H1 (cell line): ENCODE measurements at regions not wholly inside any gene's neighbourhood (a gene's known extent, or its start where the extent isn't known, plus 50 kb on each side); places are given as distances from the start of the nearest gene placed in this dataset.

Experiments used
- CTCF ChIA-PET: fragments of 300-600 bp; sonication (Branson Sonifier 250); formaldehyde crosslinking; loops from one replicate; lab custom pipeline; 2021; ENCODE audit not compliant: partially characterized antibody; lab: Charles Lee
- POLR2A ChIA-PET: fragments of 300-600 bp; sonication (Branson Sonifier 250); formaldehyde crosslinking; loops from one replicate; lab custom pipeline; 2021; ENCODE audit warnings: inconsistent platforms; ENCODE audit not compliant: partially characterized antibody; lab: Charles Lee
- DNase-seq, 2 experiments: peaks; one replicate each; pipeline versions ENCODE4 v3.0.0 to v3.0.0-alpha.2; 2010 to 2022; ENCODE audit warnings: low spot score in 2 of 2, low read depth in 1 of 2, mixed read lengths in 1 of 2
- FAIRE-seq: peaks from 2 replicates; lab custom pipeline; 2011; peaks lifted over from hg19 to GRCh38; lab: Jason Lieb, UNC
- H2AFZ ChIP-seq: 2 replicates; pipeline ENCODE4 v1.8.1; 2012; ENCODE audit warnings: low read length, inconsistent platforms
- H2AK5ac ChIP-seq: 2 replicates; pipeline ENCODE4 v1.6.1; 2013; ENCODE audit warnings: low read depth, low read length
- H2BK120ac ChIP-seq: replicated peaks from 2 replicates; pipeline ENCODE3; 2013; ENCODE audit warnings: low read depth, low read length, inconsistent platforms
- H2BK12ac ChIP-seq: 2 replicates; pipeline ENCODE4 v1.6.1; 2013; ENCODE audit warnings: low read depth, low read length
- H2BK15ac ChIP-seq: 2 replicates; pipeline ENCODE4 v1.6.1; 2013; ENCODE audit warnings: low read length
- H2BK20ac ChIP-seq: 2 replicates; pipeline ENCODE4 v1.6.1; 2013; ENCODE audit warnings: low read length
- H2BK5ac ChIP-seq: 2 replicates; pipeline ENCODE4 v1.6.1; 2013; ENCODE audit warnings: low read depth, low read length
- H3K14ac ChIP-seq: 2 replicates; pipeline ENCODE4 v1.6.1; 2013; ENCODE audit warnings: inconsistent platforms; ENCODE audit not compliant: insufficient read length
- H3K18ac ChIP-seq: 2 replicates; pipeline ENCODE4 v1.6.1; 2013; ENCODE audit warnings: low read length; ENCODE audit errors: extremely low read depth
- H3K23ac ChIP-seq: 2 replicates; pipeline ENCODE4 v1.6.1; 2013; ENCODE audit warnings: inconsistent platforms; ENCODE audit not compliant: insufficient read length
- H3K23me2 ChIP-seq: 2 replicates; pipeline ENCODE4 v1.6.1; 2013; ENCODE audit warnings: low read depth, low read length
- H3K27ac ChIP-seq: 2 replicates; pipeline ENCODE4 v1.6.1; 2011; ENCODE audit warnings: low read depth, low read length, inconsistent platforms
- H3K27me3 ChIP-seq, 4 experiments: replicated peaks in 1 of 4; 1 replicate in 1 of 4; 2 replicates in 3 of 4; pipeline versions ENCODE4 v1.6.1 to v1.8.1; 2011 to 2013; ENCODE audit warnings: low read length in 3 of 4, mild to moderate bottlenecking in 3 of 4, inconsistent platforms in 2 of 4, mixed read lengths in 2 of 4, moderate library complexity in 1 of 4; ENCODE audit not compliant: control insufficient read depth in 3 of 4, insufficient read depth in 3 of 4; ENCODE audit errors: extremely low read depth in 1 of 4
- H3K36me3 ChIP-seq, 4 experiments: 2 replicates each; pipeline versions ENCODE4 v1.6.1 to v1.8.1; 2011 to 2013; ENCODE audit warnings: mild to moderate bottlenecking in 4 of 4, low read length in 3 of 4, moderate library complexity in 2 of 4, control low read depth in 1 of 4, inconsistent platforms in 1 of 4; ENCODE audit not compliant: insufficient read depth in 4 of 4, control insufficient read depth in 2 of 4
- H3K4ac ChIP-seq: replicated peaks from 2 replicates; pipeline ENCODE3; 2013; ENCODE audit warnings: low read length, low read depth, mixed read lengths, inconsistent platforms; ENCODE audit not compliant: insufficient read length
- H3K4me1 ChIP-seq, 4 experiments: replicated peaks in 1 of 4; 1 replicate in 1 of 4; 2 replicates in 3 of 4; pipeline versions ENCODE4 v1.6.1 to v1.8.1; 2011 to 2013; ENCODE audit warnings: low read length in 3 of 4, inconsistent platforms in 2 of 4, mixed read lengths in 1 of 4; ENCODE audit not compliant: insufficient read depth in 4 of 4, control insufficient read depth in 3 of 4
- H3K4me2 ChIP-seq, 2 experiments: 2 replicates each; pipeline versions ENCODE4 v1.6.1 to v1.8.1; 2011 to 2013; ENCODE audit warnings: low read depth in 2 of 2, low read length in 2 of 2, control low read depth in 1 of 2, inconsistent platforms in 1 of 2, mild to moderate bottlenecking in 1 of 2; ENCODE audit not compliant: insufficient read depth in 1 of 2
- H3K4me3 ChIP-seq, 4 experiments: fragments of 200-600, 300-600 bp in 1 of 4; sonication (generic), shearing (Covaris generic), sonication (Bioruptor Twin) in 1 of 4; 2 replicates each; pipeline versions ENCODE4 v1.5.1 to v1.8.1; 2011 to 2016; ENCODE audit warnings: low read length in 4 of 4, low read depth in 3 of 4, control low read depth in 2 of 4, inconsistent platforms in 2 of 4, mild to moderate bottlenecking in 2 of 4, mixed read lengths in 1 of 4, moderate library complexity in 1 of 4; ENCODE audit not compliant: insufficient read depth in 2 of 4; ENCODE audit errors: extremely low read depth in 1 of 4
- H3K56ac ChIP-seq: replicated peaks from 2 replicates; pipeline ENCODE3; 2013; ENCODE audit warnings: low read depth, mild to moderate bottlenecking, mixed read lengths, low read length, inconsistent platforms; ENCODE audit not compliant: insufficient read length
- H3K79me1 ChIP-seq: 2 replicates; pipeline ENCODE4 v1.6.1; 2013; ENCODE audit warnings: low read depth, low read length, control low read depth
- H3K79me2 ChIP-seq, 2 experiments: 2 replicates each; pipeline versions ENCODE4 v1.6.1 to v1.8.1; 2012 to 2013; ENCODE audit warnings: low read length in 2 of 2, mild to moderate bottlenecking in 2 of 2, inconsistent platforms in 1 of 2; ENCODE audit not compliant: insufficient read depth in 2 of 2, control insufficient read depth in 1 of 2
- H3K9ac ChIP-seq, 4 experiments: replicated peaks in 1 of 4; 1 replicate in 1 of 4; 2 replicates in 3 of 4; pipeline versions ENCODE4 v1.6.1 to v1.8.1; 2011 to 2013; ENCODE audit warnings: low read depth in 3 of 4, low read length in 3 of 4, control low read depth in 2 of 4, mild to moderate bottlenecking in 2 of 4, moderate library complexity in 2 of 4, inconsistent platforms in 1 of 4; ENCODE audit errors: extremely low read depth in 1 of 4
- H3K9me3 ChIP-seq, 2 experiments: 2 replicates each; pipeline versions ENCODE4 v1.6.1 to v1.8.1; 2012 to 2013; ENCODE audit warnings: mild to moderate bottlenecking in 2 of 2, moderate library complexity in 2 of 2, control low read depth in 1 of 2, inconsistent platforms in 1 of 2, low read depth in 1 of 2, low read length in 1 of 2, mixed read lengths in 1 of 2; ENCODE audit not compliant: insufficient read depth in 2 of 2
- H4K20me1 ChIP-seq, 2 experiments: replicated peaks in 1 of 2; 2 replicates each; pipeline versions ENCODE3 to v1.8.1; 2011 to 2013; ENCODE audit warnings: inconsistent platforms in 2 of 2, low read length in 2 of 2, mild to moderate bottlenecking in 1 of 2; ENCODE audit not compliant: insufficient read depth in 2 of 2, control insufficient read depth in 1 of 2
- H4K5ac ChIP-seq: 2 replicates; pipeline ENCODE4 v1.6.1; 2013; ENCODE audit warnings: low read length, low read depth, mixed read lengths, inconsistent platforms; ENCODE audit not compliant: insufficient read length
- H4K8ac ChIP-seq: 2 replicates; pipeline ENCODE4 v1.8.0; 2013; ENCODE audit warnings: mild to moderate bottlenecking, moderate library complexity, low read length, inconsistent platforms; ENCODE audit not compliant: insufficient read depth; ENCODE audit errors: extremely low read depth
- H4K91ac ChIP-seq: replicated peaks from 2 replicates; pipeline ENCODE3; 2013; ENCODE audit warnings: low read length, mixed read lengths, inconsistent platforms; ENCODE audit not compliant: insufficient read length
- EP300 ChIP-seq, 2 experiments: IDR thresholded peaks; 1 replicate in 1 of 2; 2 replicates in 1 of 2; pipeline ENCODE4 v1.6.1; 2011 to 2012; ENCODE audit warnings: low read depth in 2 of 2, low read length in 2 of 2, mild to moderate bottlenecking in 2 of 2, borderline replicate concordance in 1 of 2, inconsistent platforms in 1 of 2, moderate library complexity in 1 of 2
- WGBS, 2 experiments: shearing (Covaris generic) in 1 of 2; methylation state at CpG; one replicate each; pipeline versions ENCODE4 v1.1.6 to v1.1.7; 2013 to 2015; ENCODE audit warnings: low lambda C conversion rate in 2 of 2, mixed read lengths in 2 of 2, inconsistent platforms in 1 of 2, low coverage in 1 of 2, missing lambda C conversion rate in 1 of 2; ENCODE audit not compliant: insufficient replicate concordance in 2 of 2, insufficient coverage in 1 of 2, insufficient read length in 1 of 2; ENCODE audit errors: extremely low coverage in 1 of 2, missing lambda C conversion rate in 1 of 2; 5-methylcytosine and 5-hydroxymethylcytosine counted together

DNA sequence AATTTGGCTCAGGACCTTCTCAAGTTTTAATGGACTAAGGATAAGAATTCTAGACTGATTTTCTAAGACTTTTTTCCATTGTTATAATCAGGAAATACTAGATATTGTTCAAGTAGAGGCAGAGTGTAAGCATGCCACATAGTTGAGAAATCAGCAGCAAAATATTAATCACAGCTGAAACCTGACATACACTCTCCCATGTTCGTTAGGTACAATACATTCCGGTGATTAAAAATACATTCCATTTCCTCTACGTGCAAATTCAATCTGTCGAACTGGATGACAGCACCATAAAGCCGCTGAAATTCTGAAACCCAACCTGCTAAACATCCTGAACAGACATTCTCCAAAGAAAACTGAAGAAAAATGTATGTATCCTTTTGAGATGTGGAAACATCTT is 587.6 kb upstream of the DIPK2B start:
- peaks cover 11 to 30% of the 10 kb centered on the region in 2 experiments for H4K20me1 ChIP-seq
- no peak overlapping the region for H2BK12ac ChIP-seq
- H2AK5ac ChIP-seq = no peak overlapping the region
- peaks cover 4% of the 10 kb centered on the region; the same call in 1 of the 2 replicates for H3K79me1 ChIP-seq
- H3K36me3 ChIP-seq = peaks cover 0 to 12% (median 0%) of the 10 kb centered on the region in 4 experiments; a peak in 4 of 8 replicates
- no peak for TF ChIP-seq EP300 (IDR thresholded peaks at IDR 0.05; ENCODE audit: borderline replicate concordance in 1 of 2, low read depth in 2 of 2, low read length in 2 of 2)
- TF ChIP-seq, all 59 proteins: peak for 0
- no peak overlapping the region for H2AFZ ChIP-seq
- H3K79me2 ChIP-seq = peaks cover 2 to 96% of the 10 kb centered on the region in 2 experiments; a peak in 3 of 4 replicates
- no peak overlapping the region for H2BK15ac ChIP-seq
- CTCF ChIA-PET = no interaction called here
- WGBS, 2 experiments = 93% methylated on average over 4 of the region's 5 CpGs; no CpG with 5 or more reads in 1 of the 2 experiments
- H3K23me2 ChIP-seq = no peaks in the 10 kb centered on the region
- H3K23ac ChIP-seq = no peak overlapping the region
- DNase-seq (no peak), FAIRE-seq (no peak)
- H3K9ac ChIP-seq = no peak overlapping the region
- no peak overlapping the region for H3K14ac ChIP-seq
- H2BK20ac ChIP-seq = no peak overlapping the region
- H3K27ac ChIP-seq = no peak overlapping the region
- H3K4me2 ChIP-seq = no peak overlapping the region
- no peak overlapping the region for H3K18ac ChIP-seq
- no peak overlapping the region for H3K56ac ChIP-seq
- POLR2A ChIA-PET = no interaction called here
- no peaks in the 10 kb centered on the region for H3K27me3 ChIP-seq
- H3K4me3 ChIP-seq = no peak overlapping the region
- H2BK5ac ChIP-seq = no peak overlapping the region
- no peak overlapping the region for H2BK120ac ChIP-seq
- H3K9me3 ChIP-seq = no peaks in the 10 kb centered on the region
- H3K4ac ChIP-seq = no peak overlapping the region
- H4K8ac ChIP-seq = no peak overlapping the region
- H3K4me1 ChIP-seq = peaks cover 2 to 10% (median 6%) of the 10 kb centered on the region in 4 experiments
- H4K5ac ChIP-seq = no peak overlapping the region
- H4K91ac ChIP-seq = no peak overlapping the region
